Activated T-cell treated with anti-CD3 and anti-CD28 coated beads, Interleukin-2, amount 50 U/mL, for 1 hour (primary cell): ENCODE measurements at regions not wholly inside any gene's neighbourhood (a gene's known extent, or its start where the extent isn't known, plus 50 kb on each side); places are given as distances from the start of the nearest gene placed in this dataset.

ENCODE experiments used
- DNase-seq: peaks from one replicate; pipeline ENCODE4 v3.0.0-alpha.2; 2020

GRCh38 chr21:17976691-17977090 lies 157.5 kb upstream of the C21orf91 start:
- DNase-seq: no peak

- no peak for DNase-seq
Observed at GRCh38 chr21:17976139-17976538, 157.0 kb upstream of the C21orf91 start.

- no peak for DNase-seq
Observed at GRCh38 chr21:17967319-17967718, 148.2 kb upstream of the C21orf91 start.

- no peak for DNase-seq
Observed at GRCh38 chr21:17964716-17965115, 145.6 kb upstream of the C21orf91 start.

GRCh38 chr21:17964199-17964598 lies 145.0 kb upstream of the C21orf91 start:
- DNase-seq: no peak

- no peak for DNase-seq
Observed at GRCh38 chr21:17950591-17950990, 131.4 kb upstream of the C21orf91 start.

- no peak for DNase-seq
Observed at GRCh38 chr21:17949421-17949820, 130.3 kb upstream of the C21orf91 start.

- no peak for DNase-seq
Observed at GRCh38 chr21:17947531-17947930, 128.4 kb upstream of the C21orf91 start.

- no peak for DNase-seq
Observed at GRCh38 chr21:17931080-17931479, 111.9 kb upstream of the C21orf91 start.

- no peak for DNase-seq
Observed at GRCh38 chr21:17930093-17930492, 110.9 kb upstream of the C21orf91 start.

- no peak for DNase-seq
Observed at GRCh38 chr21:17929510-17929909, 110.4 kb upstream of the C21orf91 start.

GRCh38 chr21:17925899-17926298 lies 106.7 kb upstream of the C21orf91 start:
- no peak for DNase-seq

- no peak for DNase-seq
Observed at GRCh38 chr21:17925000-17925610, 105.9 kb upstream of the C21orf91 start.

GRCh38 chr21:17921579-17922530 lies 102.7 kb upstream of the C21orf91 start:
- DNase-seq: no peak

- DNase-seq: no peak
Observed at GRCh38 chr21:17915976-17916375, 96.8 kb upstream of the C21orf91 start.

GRCh38 chr21:17911628-17912027 lies 92.5 kb upstream of the C21orf91 start:
- DNase-seq: no peak

GRCh38 chr21:17903929-17904639 lies 84.9 kb upstream of the C21orf91 start:
- DNase-seq: no peak

- DNase-seq: no peak
Observed at GRCh38 chr21:17903029-17903806, 84.1 kb upstream of the C21orf91 start.

- DNase-seq: no peak
Observed at GRCh38 chr21:17901458-17902079, 82.4 kb upstream of the C21orf91 start.

- no peak for DNase-seq
Observed at GRCh38 chr21:17900990-17901385, 81.8 kb upstream of the C21orf91 start.

GRCh38 chr21:17900281-17900989 lies 81.3 kb upstream of the C21orf91 start:
- peak; percentile 17 for DNase-seq

GRCh38 chr21:17889171-17889570 lies 70.0 kb upstream of the C21orf91 start:
- DNase-seq: no peak
